GM12872 (cell line): ENCODE measurements at regions not wholly inside any gene's neighbourhood (a gene's known extent, or its start where the extent isn't known, plus 50 kb on each side); places are given as distances from the start of the nearest gene placed in this dataset.

Source experiments
- TF ChIP-seq, protein P1 (sequence below): IDR thresholded peaks from 3 replicates; pipeline ENCODE4 v1.5.1; 2011; ENCODE audit warnings: low read depth, mild to moderate bottlenecking, low read length, moderate library complexity; ENCODE audit not compliant: insufficient read depth

DNA sequence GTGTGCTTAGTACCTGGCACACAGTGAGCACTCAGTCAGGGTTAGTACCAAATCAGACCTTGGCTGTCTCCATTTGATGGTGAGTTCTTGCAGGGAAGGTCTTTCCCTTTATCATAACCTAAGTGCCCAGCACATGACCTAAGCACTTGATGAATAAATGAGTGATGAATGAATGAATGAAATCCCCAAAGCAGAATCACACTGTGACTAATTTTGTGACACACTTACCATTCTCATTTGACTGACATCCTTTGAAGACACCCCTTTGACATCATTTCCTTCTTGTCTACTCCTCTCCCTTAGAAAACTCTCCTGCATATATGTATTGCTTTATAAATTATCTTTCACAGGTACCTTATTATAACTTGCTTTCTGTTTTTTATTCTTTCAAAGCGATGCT, 130.2 kb upstream of the ELL2 start:
- TF ChIP-seq, protein P1, sequence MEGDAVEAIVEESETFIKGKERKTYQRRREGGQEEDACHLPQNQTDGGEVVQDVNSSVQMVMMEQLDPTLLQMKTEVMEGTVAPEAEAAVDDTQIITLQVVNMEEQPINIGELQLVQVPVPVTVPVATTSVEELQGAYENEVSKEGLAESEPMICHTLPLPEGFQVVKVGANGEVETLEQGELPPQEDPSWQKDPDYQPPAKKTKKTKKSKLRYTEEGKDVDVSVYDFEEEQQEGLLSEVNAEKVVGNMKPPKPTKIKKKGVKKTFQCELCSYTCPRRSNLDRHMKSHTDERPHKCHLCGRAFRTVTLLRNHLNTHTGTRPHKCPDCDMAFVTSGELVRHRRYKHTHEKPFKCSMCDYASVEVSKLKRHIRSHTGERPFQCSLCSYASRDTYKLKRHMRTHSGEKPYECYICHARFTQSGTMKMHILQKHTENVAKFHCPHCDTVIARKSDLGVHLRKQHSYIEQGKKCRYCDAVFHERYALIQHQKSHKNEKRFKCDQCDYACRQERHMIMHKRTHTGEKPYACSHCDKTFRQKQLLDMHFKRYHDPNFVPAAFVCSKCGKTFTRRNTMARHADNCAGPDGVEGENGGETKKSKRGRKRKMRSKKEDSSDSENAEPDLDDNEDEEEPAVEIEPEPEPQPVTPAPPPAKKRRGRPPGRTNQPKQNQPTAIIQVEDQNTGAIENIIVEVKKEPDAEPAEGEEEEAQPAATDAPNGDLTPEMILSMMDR = no peak

DNA sequence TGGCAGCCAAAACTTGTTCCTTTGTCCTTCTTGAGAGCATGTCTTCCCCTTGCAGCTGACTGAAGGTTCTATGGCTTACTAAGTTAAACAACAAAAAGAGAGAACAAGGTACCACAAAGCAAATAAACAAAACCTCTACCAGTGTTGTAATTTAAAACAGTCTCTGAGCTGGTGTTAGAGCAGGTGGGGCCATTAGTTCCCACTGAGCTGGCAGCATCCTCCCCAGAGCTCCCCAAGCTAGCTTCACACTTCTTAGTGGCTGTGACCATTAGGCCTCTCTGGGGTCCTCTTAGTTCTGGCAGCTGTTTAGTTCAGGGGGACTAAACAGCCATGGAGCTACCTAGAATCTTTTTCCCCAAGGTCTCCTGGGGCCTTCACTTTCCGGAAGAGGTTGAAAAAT, 128.6 kb upstream of the ELL2 start:
- TF ChIP-seq, protein P1 = no peak

DNA sequence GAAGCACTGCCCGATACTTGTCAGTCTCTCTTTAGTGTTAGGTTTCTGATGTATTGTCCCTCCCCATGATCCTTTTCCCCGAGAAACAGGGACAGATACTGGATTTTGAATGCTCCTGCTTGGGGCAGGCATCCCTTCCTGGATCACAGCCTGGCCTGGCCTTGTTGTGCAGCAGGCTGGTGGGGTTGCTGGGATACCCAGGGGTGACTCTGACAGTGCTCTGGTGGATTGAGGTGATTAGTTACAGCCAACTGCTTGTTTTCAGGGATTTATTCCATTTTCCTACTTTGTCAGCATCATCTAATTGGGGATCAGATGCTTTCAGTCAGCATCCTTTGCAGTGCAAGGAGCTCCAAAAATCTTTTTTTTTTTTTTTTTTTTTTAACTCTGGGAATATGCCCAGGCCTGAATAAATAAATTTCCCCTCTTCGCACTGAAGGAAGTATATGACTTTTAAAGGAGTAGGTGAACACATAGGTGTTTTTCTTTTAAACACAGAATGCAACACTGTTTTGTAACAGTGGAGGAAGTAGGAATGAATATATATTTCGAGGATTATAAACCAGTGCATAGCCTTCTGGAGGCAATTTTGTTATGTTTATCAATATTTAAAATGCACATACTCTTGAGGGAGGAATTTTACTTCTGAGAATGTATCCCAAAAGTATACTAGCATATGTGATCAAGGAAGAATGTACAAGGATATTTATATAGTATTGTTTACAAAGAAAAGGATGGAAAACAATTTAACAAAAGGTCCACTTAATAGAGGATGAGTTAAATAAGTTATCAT, 127.3 kb upstream of the ELL2 start:
- TF ChIP-seq, protein P1 = no peak

- TF ChIP-seq, protein P1 = no peak
These were observed 126.3 kb upstream of the ELL2 start for GRCh38 chr5:96087939-96088338.

DNA sequence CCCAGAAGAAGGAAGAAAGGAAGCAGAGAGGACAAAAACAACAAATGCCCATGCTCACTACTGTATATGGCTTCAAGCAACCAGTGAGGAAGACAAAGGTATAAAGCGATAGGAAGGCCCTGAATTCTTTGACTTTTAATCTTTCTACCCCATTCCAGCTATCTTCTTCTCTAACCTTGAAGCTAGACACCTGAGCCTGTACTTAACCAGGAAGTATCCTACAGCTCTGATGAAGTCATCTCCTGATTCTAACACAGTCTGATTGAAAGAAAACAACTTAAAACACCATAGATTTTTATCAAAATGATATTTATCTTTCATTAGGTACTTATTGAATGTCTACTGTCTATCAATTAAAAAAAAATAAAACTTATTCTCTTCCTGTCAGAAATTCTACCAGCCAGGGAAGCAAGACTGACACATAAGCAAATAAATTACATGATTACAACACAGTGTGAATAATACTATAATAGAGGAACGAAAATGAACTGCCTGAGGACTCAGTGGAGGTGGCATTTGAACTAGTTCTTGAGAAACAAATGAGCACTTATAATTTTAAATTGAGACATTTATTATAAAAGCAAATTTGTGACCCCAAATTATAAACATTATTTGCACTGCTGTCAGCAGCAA, 123.3 kb upstream of the ELL2 start:
- TF ChIP-seq, protein P1 = no peak

GRCh38 chr5:96083361-96083881, 121.8 kb upstream of the ELL2 start:
- TF ChIP-seq, protein P1 = no peak

DNA sequence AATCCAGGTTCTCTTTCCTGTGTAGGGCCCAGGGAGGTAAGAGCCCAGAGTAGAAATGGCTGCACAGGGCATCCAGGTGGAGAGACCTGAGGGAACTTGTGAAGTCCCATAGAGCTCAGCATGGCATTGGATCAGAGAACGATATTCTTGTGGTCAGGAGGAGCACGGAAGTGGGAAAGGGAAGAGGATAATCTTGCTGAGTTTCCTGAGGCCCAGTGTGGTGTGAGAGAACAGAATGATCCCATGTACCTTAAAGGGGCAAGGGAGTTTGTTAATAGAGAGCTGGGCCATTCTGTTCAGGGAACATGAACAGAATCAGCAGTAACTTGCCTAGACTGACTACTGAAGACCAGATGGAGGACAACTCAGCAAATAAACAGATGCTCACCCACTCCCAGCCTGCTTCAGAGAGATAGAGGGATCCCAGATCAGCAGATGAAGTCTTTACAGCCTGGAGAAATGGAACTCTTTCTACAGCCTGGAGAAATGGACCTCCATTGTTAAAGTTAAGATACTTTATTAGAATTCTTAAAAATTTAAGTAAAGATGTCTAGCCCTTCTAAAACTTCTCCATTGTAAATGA, 119.7 kb upstream of the ELL2 start:
- TF ChIP-seq, protein P1 = no peak
